Nephron progenitor cell (in vitro differentiated cells): ENCODE measurements at regions not wholly inside any gene's neighbourhood (a gene's known extent, or its start where the extent isn't known, plus 50 kb on each side); places are given as distances from the start of the nearest gene placed in this dataset.

ENCODE experiments used
- DNase-seq: peaks from one replicate; pipeline ENCODE4 v3.0.0; 2021
- H3K27ac Mint-ChIP-seq: 2 replicates; pipeline ENCODE4 v1.8.0; 2021; ENCODE audit warnings: mild to moderate bottlenecking, moderate library complexity, mixed read lengths
- H3K27me3 Mint-ChIP-seq: 2 replicates; pipeline ENCODE4 v1.8.0; 2021; ENCODE audit warnings: mild to moderate bottlenecking, low read depth, mixed read lengths; ENCODE audit not compliant: poor library complexity
- H3K36me3 Mint-ChIP-seq: 2 replicates; pipeline ENCODE4 v1.8.0; 2021; ENCODE audit warnings: low read depth, mixed read lengths
- H3K4me1 Mint-ChIP-seq: 2 replicates; pipeline ENCODE4 v1.8.0; 2021; ENCODE audit warnings: mixed read lengths
- H3K4me3 Mint-ChIP-seq: 2 replicates; pipeline ENCODE4 v1.8.0; 2021; ENCODE audit warnings: mild to moderate bottlenecking, moderate library complexity, mixed read lengths
- H3K9me3 Mint-ChIP-seq: 2 replicates; pipeline ENCODE4 v1.8.0; 2021; ENCODE audit warnings: mild to moderate bottlenecking, moderate library complexity, mixed read lengths
- TF ChIP-seq, protein P1 (sequence below): fragments of 200-600 bp; sonication (generic); IDR thresholded peaks from 2 replicates; pipeline ENCODE4 v1.5.0; 2021; ENCODE audit warnings: antibody characterized with exemption

DNA sequence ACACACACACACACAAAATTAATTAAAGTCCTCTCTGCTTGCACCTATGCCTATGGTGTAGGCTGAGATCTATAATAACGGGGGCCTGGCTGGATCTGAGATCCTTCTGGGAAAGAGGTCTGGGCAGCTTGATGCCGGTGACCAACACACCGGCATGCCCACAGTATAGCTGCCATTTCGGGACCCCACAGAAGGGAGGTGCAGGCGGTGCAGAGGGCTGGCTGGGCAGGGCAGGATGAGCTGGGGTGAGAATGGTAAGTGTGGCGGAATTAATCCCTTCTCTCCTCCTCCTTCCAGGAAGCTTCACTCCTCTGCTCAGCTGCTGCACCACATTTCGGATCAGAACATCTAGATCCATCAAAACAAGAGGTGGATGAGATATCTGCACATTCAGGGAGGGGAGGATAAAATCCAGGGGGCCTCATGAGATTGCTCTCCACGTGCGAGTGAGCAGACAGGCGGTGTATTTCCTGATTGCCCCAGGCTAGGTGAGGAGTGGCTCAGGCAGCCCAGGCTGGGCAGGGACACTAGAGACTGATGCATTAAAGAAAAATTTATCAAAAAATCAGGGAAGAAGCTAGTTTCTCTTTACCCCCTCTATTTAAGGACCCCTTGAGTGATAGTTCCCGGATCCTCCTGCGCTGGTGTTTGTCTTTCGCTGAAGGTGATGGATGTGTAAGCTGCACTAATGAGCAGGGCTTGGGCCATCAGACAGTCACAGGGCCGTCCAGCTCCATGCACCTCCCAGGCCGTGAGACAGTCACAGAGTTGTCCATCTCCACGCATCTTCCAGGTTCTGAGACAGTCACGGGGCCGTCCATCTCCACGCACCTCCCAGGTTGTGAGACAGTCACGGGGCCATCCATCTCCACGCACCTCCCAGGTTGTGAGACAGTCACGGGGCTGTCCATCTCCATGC lies 449.9 kb downstream of the PTPRU start:
- no peak for DNase-seq
- H3K27ac Mint-ChIP-seq, result no peak overlapping the region
- TF ChIP-seq, protein P1, sequence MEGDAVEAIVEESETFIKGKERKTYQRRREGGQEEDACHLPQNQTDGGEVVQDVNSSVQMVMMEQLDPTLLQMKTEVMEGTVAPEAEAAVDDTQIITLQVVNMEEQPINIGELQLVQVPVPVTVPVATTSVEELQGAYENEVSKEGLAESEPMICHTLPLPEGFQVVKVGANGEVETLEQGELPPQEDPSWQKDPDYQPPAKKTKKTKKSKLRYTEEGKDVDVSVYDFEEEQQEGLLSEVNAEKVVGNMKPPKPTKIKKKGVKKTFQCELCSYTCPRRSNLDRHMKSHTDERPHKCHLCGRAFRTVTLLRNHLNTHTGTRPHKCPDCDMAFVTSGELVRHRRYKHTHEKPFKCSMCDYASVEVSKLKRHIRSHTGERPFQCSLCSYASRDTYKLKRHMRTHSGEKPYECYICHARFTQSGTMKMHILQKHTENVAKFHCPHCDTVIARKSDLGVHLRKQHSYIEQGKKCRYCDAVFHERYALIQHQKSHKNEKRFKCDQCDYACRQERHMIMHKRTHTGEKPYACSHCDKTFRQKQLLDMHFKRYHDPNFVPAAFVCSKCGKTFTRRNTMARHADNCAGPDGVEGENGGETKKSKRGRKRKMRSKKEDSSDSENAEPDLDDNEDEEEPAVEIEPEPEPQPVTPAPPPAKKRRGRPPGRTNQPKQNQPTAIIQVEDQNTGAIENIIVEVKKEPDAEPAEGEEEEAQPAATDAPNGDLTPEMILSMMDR, result no peak
- H3K4me1 Mint-ChIP-seq, result peaks cover 70% of the 10 kb centered on the region
- H3K27me3 Mint-ChIP-seq, result no peaks in the 10 kb centered on the region
- H3K9me3 Mint-ChIP-seq, result no peaks in the 10 kb centered on the region
- H3K36me3 Mint-ChIP-seq, result no peaks in the 10 kb centered on the region
- H3K4me3 Mint-ChIP-seq, result no peak overlapping the region

DNA sequence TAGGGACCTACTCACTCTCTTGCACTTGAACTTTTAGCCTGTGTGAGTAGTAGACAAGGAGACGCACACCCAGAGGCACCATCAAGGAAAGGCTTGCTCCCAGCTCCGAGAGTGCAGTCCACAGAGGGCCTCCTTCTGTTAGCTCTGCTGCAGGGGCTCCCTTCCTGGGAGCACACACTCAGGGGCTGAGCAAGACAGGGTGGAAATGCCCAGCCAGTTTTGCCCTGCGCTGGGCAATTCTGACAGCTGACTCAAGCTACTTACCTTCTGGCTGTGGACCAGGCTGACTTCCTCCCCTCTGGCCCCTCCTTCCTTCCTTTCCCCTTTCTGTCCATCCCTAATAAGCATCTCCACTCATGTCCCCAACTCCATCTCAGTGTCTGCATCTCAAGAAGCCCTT lies 449.1 kb downstream of the PTPRU start:
- peaks cover 69% of the 10 kb centered on the region for H3K4me1 Mint-ChIP-seq
- TF ChIP-seq, protein P1, result no peak
- H3K4me3 Mint-ChIP-seq, result no peak overlapping the region
- no peak overlapping the region for H3K27ac Mint-ChIP-seq
- no peak for DNase-seq
- no peaks in the 10 kb centered on the region for H3K36me3 Mint-ChIP-seq
- H3K9me3 Mint-ChIP-seq, result no peaks in the 10 kb centered on the region
- H3K27me3 Mint-ChIP-seq, result no peaks in the 10 kb centered on the region

DNA sequence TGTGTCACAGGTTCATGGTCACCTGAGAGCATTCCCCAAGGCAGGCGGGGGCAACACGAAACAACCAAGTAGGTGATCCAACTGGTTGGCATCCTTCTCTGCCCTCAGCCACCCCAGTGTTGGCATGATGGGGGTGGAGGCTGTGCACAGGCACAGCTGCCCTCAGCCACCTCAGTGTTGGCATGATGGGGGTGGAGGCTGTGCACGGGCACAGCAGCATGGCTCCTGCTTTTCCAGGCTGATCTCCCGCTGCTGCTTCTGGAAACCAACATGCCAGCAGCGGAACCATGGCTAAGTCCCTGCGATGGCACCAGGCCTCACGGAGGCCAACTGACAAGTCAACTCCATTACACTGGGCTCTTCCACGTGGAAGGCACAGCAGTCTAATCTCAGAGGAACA lies 447.8 kb downstream of the PTPRU start:
- Mint-ChIP-seq H3K36me3 (no peaks in the 10 kb centered on the region), H3K9me3 (no peaks in the 10 kb centered on the region), H3K27ac (no peak overlapping the region), H3K4me3 (no peak overlapping the region), H3K27me3 (no peaks in the 10 kb centered on the region), H3K4me1 (peaks cover 61% of the 10 kb centered on the region)
- no peak for DNase-seq
- TF ChIP-seq, protein P1, result no peak

DNA sequence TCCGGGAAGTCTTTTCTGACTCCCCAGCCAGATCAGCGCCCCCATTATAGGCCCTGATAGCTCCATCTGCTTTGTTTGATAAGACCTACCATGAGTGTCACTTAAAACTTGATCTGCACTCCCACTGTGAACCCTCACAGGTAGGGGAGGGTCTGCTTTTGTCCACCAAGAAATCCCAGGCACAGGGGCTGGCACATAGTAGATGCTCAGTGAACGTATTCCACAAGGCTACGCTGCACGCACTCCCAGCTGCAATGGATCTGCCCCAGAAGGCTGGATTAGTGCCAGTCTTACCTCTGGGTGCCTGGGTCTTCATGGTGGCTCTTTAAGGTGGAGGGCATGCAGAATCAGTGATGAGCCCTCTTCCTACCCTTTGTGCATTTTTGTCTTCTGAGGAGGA lies 447.1 kb downstream of the PTPRU start:
- Mint-ChIP-seq H3K36me3 (no peaks in the 10 kb centered on the region), H3K4me1 (peaks cover 57% of the 10 kb centered on the region), H3K9me3 (no peaks in the 10 kb centered on the region), H3K27me3 (no peaks in the 10 kb centered on the region), H3K4me3 (no peak overlapping the region), H3K27ac (no peak overlapping the region)
- DNase-seq, result no peak
- TF ChIP-seq, protein P1, result no peak

DNA sequence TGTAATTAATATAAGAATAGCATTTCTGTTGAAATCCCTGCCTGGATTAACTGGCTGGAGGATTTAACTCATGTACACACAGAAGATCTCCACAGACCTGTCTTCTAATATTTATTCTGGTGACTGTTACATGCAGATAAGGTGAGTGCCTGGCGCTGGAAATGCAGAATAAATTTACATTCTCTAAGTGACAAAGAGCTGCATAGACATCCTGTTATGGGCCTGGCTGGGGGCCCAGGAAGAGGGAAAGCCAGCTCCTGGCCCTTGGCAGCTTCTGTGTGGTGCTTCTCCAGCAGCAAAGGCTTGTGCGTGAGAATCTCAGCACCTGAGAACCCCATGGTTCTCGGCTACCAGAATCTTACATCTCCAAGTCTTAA lies 446.6 kb downstream of the PTPRU start:
- no peak for DNase-seq
- Mint-ChIP-seq H3K27me3 (no peaks in the 10 kb centered on the region), H3K27ac (no peak overlapping the region), H3K9me3 (no peaks in the 10 kb centered on the region), H3K4me3 (no peak overlapping the region), H3K4me1 (peaks cover 53% of the 10 kb centered on the region), H3K36me3 (no peaks in the 10 kb centered on the region)
- TF ChIP-seq, protein P1, result no peak
